ENCODE measurements at regions not wholly inside any gene's neighbourhood (a gene's known extent, or its start where the extent isn't known, plus 50 kb on each side); places are given as distances from the start of the nearest gene placed in this dataset.

DNA sequence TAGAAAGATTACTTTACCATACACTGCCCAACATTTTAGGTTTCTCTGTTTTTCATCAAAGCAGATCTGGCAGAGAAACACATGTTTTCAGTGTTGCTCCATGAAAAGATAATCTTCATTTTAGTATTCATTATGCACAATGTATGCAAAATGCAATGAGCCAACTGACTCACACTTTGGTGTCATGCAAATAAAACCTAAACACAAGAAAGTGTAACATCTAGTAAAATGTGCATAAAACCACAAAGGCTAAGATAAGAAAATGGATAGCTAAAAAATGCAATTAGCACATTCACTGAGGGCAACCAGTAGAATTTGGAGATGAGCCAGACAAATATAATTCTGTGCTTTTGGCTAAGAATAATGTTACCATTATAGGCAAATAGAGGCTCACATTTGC lies 203.5 kb upstream of the UBE2E3 start:
- TF ChIP-seq CTCF (IDR thresholded peaks at IDR 0.05; ENCODE audit: insufficient read depth, low read length): no peak
- no peak for TF ChIP-seq POLR2AphosphoS5 (IDR thresholded peaks at IDR 0.05; ENCODE audit: low read depth)
- TF ChIP-seq, protein P1, sequence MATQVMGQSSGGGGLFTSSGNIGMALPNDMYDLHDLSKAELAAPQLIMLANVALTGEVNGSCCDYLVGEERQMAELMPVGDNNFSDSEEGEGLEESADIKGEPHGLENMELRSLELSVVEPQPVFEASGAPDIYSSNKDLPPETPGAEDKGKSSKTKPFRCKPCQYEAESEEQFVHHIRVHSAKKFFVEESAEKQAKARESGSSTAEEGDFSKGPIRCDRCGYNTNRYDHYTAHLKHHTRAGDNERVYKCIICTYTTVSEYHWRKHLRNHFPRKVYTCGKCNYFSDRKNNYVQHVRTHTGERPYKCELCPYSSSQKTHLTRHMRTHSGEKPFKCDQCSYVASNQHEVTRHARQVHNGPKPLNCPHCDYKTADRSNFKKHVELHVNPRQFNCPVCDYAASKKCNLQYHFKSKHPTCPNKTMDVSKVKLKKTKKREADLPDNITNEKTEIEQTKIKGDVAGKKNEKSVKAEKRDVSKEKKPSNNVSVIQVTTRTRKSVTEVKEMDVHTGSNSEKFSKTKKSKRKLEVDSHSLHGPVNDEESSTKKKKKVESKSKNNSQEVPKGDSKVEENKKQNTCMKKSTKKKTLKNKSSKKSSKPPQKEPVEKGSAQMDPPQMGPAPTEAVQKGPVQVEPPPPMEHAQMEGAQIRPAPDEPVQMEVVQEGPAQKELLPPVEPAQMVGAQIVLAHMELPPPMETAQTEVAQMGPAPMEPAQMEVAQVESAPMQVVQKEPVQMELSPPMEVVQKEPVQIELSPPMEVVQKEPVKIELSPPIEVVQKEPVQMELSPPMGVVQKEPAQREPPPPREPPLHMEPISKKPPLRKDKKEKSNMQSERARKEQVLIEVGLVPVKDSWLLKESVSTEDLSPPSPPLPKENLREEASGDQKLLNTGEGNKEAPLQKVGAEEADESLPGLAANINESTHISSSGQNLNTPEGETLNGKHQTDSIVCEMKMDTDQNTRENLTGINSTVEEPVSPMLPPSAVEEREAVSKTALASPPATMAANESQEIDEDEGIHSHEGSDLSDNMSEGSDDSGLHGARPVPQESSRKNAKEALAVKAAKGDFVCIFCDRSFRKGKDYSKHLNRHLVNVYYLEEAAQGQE (IDR thresholded peaks at IDR 0.05; ENCODE audit: insufficient replicate concordance, low read depth): no peak
- TF ChIP-seq GABPA (IDR thresholded peaks at IDR 0.05; ENCODE audit: low read depth): no peak
